H54 (cell line): ENCODE measurements at regions not wholly inside any gene's neighbourhood (a gene's known extent, or its start where the extent isn't known, plus 50 kb on each side); places are given as distances from the start of the nearest gene placed in this dataset.
A peak's percentile ranks its signal among the peaks of the same experiment; 100 is the strongest.

Source experiments
- DNase-seq: peaks from one replicate; pipeline ENCODE4 v3.0.0; 2011; ENCODE audit warnings: low spot score, mixed read lengths; ENCODE audit not compliant: insufficient read length
- FAIRE-seq: peaks from 3 replicates; lab custom pipeline; 2011; peaks lifted over from hg19 to GRCh38; lab: Jason Lieb, UNC
- POLR2A ChIP-seq: IDR thresholded peaks from 2 replicates; pipeline ENCODE4 v1.6.1; 2011; ENCODE audit warnings: low read depth, mild to moderate bottlenecking, low read length

DNA sequence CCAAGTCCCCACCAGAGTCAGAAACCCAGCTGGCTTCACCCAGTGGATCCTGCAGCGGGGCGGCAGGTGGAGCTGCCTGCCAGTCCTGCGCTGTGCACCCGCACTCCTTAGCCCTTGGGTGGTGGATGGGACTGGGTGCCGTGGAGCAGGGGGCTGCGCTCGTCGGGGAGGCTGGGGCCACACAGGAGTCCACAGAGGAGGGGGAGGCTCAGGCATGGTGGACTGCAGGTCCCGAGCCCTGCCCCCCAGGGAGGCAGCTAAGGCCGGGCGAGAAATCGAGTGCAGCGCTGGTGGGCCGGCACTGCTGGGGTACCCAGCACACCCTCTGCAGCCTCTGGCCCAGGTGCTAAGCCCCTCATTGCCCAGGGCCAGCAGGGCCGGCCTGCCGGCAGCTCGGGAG is 144.6 kb upstream of the MGAT5 start:
- FAIRE-seq (no peak), DNase-seq (no peak)
- TF ChIP-seq POLR2A = no peak

- no peak for DNase-seq
- no peak for FAIRE-seq
- TF ChIP-seq POLR2A = no peak
Measured at GRCh38 chr2:134109725-134110124, 144.1 kb upstream of the MGAT5 start.

GRCh38 chr2:134110532-134110931 is 143.3 kb upstream of the MGAT5 start:
- FAIRE-seq (no peak), DNase-seq (no peak)
- no peak for TF ChIP-seq POLR2A

DNA sequence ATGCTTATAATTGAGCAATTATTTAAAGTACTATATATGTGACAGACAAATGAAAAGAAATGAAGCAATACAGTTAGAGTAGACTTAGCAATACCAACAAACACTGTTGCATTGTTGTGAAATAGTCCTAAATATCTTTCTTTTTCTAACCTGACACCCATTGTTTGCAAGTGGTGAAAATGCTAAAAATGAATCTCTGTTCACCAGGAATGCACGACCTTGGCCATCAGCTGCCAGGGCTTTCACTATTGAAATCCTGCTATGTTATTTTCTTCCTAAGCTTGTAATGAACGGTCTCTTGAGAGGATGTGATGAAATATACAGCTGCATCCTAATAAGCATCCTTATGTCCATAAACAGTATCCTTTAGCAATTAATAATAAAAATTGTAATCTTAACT is 136.2 kb upstream of the MGAT5 start:
- no peak for DNase-seq
- no peak for FAIRE-seq
- no peak for TF ChIP-seq POLR2A

DNA sequence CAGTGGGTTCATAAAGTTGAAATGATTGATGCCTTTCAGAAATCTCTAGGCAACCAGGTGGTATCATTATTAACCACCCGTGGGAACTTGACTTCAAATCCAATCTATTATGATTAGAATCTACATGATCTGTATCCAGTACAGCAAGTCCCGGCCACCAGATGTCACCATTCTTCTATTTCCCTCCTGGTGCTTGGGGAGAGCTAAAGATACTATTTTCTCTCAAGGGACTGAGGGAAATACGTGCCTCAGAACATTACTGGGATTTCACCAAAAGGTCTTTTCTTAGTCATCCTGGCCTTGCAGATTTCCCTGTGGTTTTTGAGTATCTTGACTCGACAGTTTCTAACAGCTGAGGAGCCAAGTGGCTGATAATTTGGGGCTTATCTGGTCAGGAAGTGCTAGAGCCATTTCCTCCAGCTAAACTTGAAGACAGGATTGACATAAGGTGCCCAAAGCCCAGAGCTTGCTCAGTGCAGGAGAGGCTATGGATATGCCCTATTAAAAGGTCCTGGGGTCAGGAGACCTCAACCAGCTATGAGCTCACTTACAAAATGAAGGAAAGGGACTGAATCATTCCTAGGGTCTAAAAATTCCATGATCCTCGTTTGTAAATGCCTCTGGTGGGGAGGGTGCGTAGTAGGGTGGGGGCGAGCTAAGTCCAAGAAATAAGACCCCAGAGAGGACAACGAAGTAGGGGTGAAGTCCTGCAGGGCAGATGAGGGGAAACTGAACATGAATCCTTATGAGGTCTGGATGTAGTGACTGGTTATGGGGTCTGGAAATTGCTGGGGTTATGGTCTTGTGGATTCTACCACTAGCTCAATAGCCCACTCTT is 135.4 kb upstream of the MGAT5 start:
- peak; percentile 85 for DNase-seq
- no peak for TF ChIP-seq POLR2A
- peak; percentile 94 for FAIRE-seq

- TF ChIP-seq POLR2A = no peak
- FAIRE-seq (no peak), DNase-seq (no peak)
Measured at GRCh38 chr2:134119117-134119712, 134.7 kb upstream of the MGAT5 start.

DNA sequence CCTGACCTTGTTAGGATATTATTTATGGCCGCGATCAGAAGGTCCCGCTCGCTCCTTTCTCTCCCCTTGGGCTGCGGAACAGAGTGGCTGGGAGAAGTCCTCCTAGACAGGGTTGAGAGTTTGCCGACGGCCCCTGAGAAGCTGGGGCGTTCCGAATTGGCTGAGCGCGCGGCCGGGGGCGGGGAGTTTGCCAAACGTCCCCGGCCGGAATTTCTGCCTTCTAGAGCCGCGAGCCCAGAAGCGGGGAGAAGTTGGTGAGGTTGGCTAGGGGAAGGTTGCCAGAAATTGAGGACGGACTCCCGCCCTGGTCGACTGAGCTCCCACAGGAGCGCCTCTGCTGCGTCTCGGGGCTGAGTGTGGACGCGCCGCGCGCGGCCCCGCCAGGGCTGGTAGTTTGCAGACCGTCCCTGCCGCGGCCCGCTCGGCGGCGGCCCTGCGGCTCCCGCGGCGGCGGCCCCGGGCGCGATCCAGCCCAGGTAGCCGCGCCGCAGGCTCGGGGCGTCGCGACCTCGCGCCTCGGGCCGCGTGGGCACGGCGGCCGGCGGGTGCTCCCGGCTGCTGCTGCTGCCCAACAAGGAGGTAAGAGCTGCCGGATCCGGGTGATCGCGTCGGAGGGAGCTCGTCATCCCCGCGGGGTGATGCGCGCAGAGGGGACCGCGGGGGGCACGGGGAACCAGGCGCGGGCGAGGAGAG is 134.0 kb upstream of the MGAT5 start:
- FAIRE-seq = no peak
- peak; percentile 90 for DNase-seq
- TF ChIP-seq POLR2A = peak; percentile 60

DNA sequence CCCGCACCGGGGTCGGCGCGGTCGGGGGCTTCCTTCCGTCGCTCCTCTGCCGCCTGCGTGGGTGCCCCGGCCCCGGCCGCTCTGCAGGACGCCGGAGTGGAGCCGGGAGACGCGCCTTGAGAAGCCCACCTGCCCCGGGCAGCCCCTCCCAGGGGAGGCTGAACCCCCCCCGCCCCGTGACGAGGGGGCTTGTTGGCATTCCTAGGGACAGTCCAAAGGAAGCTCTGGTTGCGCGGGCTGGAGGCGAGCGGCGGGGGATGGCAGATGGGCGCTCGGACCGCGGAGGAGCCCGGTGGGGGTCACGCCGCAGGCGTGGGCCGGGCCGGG is 133.5 kb upstream of the MGAT5 start:
- DNase-seq (no peak), FAIRE-seq (no peak)
- TF ChIP-seq POLR2A = no peak

DNA sequence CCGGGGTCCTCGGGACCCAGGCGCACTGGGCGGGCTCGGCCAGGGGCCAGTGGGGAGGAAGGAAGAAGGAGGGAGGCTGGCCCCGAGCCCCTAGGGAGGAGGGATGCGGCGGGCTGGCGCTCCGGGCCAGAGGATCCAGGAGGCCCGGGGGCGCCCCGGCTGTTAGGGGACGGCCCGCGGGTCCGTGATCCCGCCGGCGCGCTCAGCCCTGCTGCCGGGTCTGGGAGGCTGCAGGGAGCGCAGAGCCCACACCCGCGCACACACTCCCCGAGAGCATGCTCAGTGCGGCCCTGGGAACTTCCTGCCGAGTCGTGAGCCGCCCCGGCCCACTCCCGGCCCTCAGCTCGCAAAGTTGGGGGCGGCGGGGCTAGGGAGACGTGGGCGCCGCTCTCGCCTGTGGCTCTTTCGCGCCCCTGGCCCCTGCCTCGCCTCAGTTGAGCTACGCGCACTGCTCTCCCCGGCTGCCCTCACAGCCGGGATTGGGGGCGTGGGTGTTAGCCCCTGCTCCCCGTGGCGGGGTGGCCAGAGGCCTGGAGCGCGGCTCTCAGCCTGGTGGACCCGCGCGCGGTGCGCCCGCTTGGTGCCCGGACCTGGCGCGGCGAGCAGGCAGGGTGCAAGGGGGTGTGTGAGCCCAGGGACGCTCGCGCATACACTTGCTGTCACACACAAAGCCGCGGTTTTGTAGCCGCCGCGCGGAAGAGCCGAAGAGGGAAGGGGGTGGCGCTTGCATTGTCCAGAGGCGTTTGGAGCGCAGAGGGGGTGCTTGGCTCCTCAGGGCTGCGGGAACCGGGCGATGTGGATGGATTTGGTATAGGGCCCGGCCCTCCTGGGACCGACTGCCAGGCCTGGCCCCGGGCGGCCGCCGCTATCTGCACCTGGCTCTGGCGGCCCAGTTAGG is 132.9 kb upstream of the MGAT5 start:
- DNase-seq (peak; percentile 85), FAIRE-seq (no peak)
- TF ChIP-seq POLR2A = peak; percentile 60

DNA sequence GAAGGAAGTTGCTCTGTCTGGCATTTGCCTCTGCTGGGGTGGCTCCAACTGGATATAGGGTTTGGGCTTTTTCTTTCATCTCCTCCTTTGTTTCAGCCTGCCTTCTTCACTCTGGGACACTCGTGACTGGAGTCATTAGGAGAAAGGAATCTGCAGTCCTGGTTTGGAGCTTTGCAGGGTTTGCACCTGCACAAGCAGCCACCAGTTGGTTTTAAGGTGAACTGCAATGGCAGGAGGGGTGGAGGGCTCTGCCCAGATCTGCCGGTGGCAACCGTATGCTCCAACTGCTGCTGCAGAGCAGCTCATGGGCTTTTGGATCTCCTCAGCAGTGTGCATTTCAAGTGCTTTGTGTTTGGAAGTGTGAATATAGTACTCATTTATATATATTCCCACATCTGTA is 131.3 kb upstream of the MGAT5 start:
- DNase-seq (no peak), FAIRE-seq (no peak)
- no peak for TF ChIP-seq POLR2A

GRCh38 chr2:134123332-134123731 is 130.5 kb upstream of the MGAT5 start:
- no peak for FAIRE-seq
- TF ChIP-seq POLR2A = no peak
- no peak for DNase-seq

DNA sequence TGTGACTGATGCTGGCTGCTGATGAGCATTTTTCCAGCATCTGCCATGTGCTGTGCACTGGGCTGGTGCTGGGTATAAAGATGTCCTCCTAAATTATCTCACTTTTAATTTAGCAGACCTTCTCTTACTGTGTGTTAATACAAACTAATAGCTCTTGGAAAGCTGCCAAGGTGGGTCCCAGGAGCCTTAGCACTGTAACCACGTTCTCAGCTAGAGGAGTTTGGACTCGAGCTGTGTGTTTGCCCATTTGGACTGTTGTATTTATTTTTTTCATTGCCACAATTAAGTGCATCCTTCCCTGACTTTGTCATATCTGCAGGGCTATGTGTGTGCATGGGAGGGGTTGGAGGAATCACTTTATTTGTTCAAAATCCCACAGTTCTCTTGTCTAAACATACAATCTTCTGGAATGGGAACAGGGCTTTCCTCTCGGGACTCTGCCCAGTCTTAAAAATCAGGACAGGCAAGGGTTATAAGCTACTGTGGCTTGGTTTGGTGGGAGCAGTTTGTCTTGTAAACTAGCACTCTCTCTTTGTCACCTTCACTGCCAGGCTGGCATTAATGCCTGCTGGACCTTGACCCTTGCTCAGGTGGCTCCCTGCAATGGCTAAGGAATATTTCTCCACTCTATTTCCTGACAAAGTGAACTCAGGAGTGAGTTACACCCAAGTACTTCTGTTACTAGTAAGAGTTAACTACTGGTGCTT is 129.7 kb upstream of the MGAT5 start:
- DNase-seq (no peak), FAIRE-seq (no peak)
- no peak for TF ChIP-seq POLR2A

GRCh38 chr2:134127496-134127895 is 126.4 kb upstream of the MGAT5 start:
- no peak for DNase-seq
- TF ChIP-seq POLR2A = no peak
- FAIRE-seq = no peak
